Endothelial cell of umbilical vein (primary cell): ENCODE measurements at regions not wholly inside any gene's neighbourhood (a gene's known extent, or its start where the extent isn't known, plus 50 kb on each side); places are given as distances from the start of the nearest gene placed in this dataset.

ENCODE experiments used
- BruUV-seq: library from RNA; stranded (reverse); fragments of 400-500 nt; replicated peaks from 2 replicates; lab custom pipeline; 2021; lab: Mats Ljungman, UMichigan
- CTCF ChIA-PET: fragments of 300-600, 350-600 bp; sonication (Branson Sonifier 250); formaldehyde crosslinking; loops from one replicate; lab custom pipeline; 2021; ENCODE audit warnings: antibody characterized with exemption, inconsistent platforms; lab: Charles Lee
- POLR2A ChIA-PET: fragments of 300-600, 350-600 bp; sonication (Branson Sonifier 250); formaldehyde crosslinking; loops from one replicate; lab custom pipeline; 2021; ENCODE audit warnings: antibody characterized with exemption, inconsistent platforms; lab: Charles Lee
- DNase-seq: peaks from one replicate; pipeline ENCODE4 v3.0.0-alpha.2; 2011; ENCODE audit warnings: low read depth, low spot score
- FAIRE-seq: peaks from 2 replicates; lab custom pipeline; 2011; peaks lifted over from hg19 to GRCh38; lab: Jason Lieb, UNC
- H2AFZ ChIP-seq: 2 replicates; pipeline ENCODE4 v1.6.0; 2012; ENCODE audit warnings: low read depth, low read length, control low read depth, inconsistent platforms
- H3K27ac ChIP-seq: 2 replicates; pipeline ENCODE4 v1.5.1; 2011; ENCODE audit warnings: low read depth, mild to moderate bottlenecking, control low read depth, low read length, moderate library complexity; ENCODE audit not compliant: insufficient read depth
- H3K27me3 ChIP-seq, 2 experiments: 2 replicates each; pipeline versions ENCODE4 v1.6.0 to v1.6.1; 2011; ENCODE audit warnings: low read length in 2 of 2, mixed read lengths in 1 of 2; ENCODE audit not compliant: control insufficient read depth in 2 of 2, insufficient read depth in 2 of 2
- H3K36me3 ChIP-seq, 2 experiments: 2 replicates in 1 of 2; 3 replicates in 1 of 2; pipeline ENCODE4 v1.5.1; 2011; ENCODE audit warnings: low read length in 2 of 2, mild to moderate bottlenecking in 1 of 2, moderate library complexity in 1 of 2; ENCODE audit not compliant: control insufficient read depth in 2 of 2, insufficient read depth in 2 of 2; ENCODE audit errors: extremely low read depth in 1 of 2
- H3K4me1 ChIP-seq: 3 replicates; pipeline ENCODE4 v1.5.1; 2011; ENCODE audit warnings: mild to moderate bottlenecking, low read length; ENCODE audit not compliant: control insufficient read depth, insufficient read depth; ENCODE audit errors: extremely low read depth
- H3K4me2 ChIP-seq: 2 replicates; pipeline ENCODE4 v1.6.1; 2011; ENCODE audit warnings: low read length, control low read depth, mixed read lengths; ENCODE audit not compliant: insufficient read depth
- H3K4me3 ChIP-seq, 3 experiments: fragments of 200-600 bp in 1 of 3; sonication (generic), shearing (Covaris generic) in 1 of 3; replicated peaks in 1 of 3; 2 replicates each; pipeline ENCODE4 v1.5.1; 2011 to 2016; ENCODE audit warnings: control low read depth in 3 of 3, low read length in 3 of 3, mild to moderate bottlenecking in 2 of 3, inconsistent platforms in 1 of 3, low read depth in 1 of 3, moderate library complexity in 1 of 3; ENCODE audit not compliant: insufficient read depth in 1 of 3
- H3K79me2 ChIP-seq: 2 replicates; pipeline ENCODE4 v1.6.0; 2012; ENCODE audit warnings: low read length, inconsistent platforms; ENCODE audit not compliant: control insufficient read depth, insufficient read depth
- H3K9ac ChIP-seq: replicated peaks from 2 replicates; pipeline ENCODE3; 2011; ENCODE audit warnings: low read length, control low read depth; ENCODE audit not compliant: insufficient read depth; ENCODE audit errors: extremely low read depth
- H3K9me1 ChIP-seq: replicated peaks from 3 replicates; pipeline ENCODE4 v1.6.0; 2011; ENCODE audit warnings: mild to moderate bottlenecking, low read length; ENCODE audit not compliant: control insufficient read depth, insufficient read depth; ENCODE audit errors: extremely low read depth
- H3K9me3 ChIP-seq: replicated peaks from 2 replicates; pipeline ENCODE4 v1.5.1; 2012; ENCODE audit warnings: low read length, inconsistent platforms; ENCODE audit not compliant: control insufficient read depth, insufficient read depth
- H4K20me1 ChIP-seq: replicated peaks from 2 replicates; pipeline ENCODE3; 2011; ENCODE audit warnings: mild to moderate bottlenecking, low read length; ENCODE audit not compliant: control insufficient read depth, insufficient read depth; ENCODE audit errors: extremely low read depth
- EZH2 ChIP-seq: IDR thresholded peaks from 2 replicates; pipeline ENCODE4 v1.6.1; 2012; ENCODE audit warnings: borderline replicate concordance, low read depth, mild to moderate bottlenecking, moderate library complexity, low read length, inconsistent platforms; ENCODE audit not compliant: severe bottlenecking
- FOS ChIP-seq: IDR thresholded peaks from 2 replicates; pipeline ENCODE4 v1.6.1; 2011; ENCODE audit warnings: mild to moderate bottlenecking, low read length, moderate library complexity, borderline replicate concordance; ENCODE audit not compliant: insufficient read depth
- GATA2 ChIP-seq: IDR thresholded peaks from 2 replicates; pipeline ENCODE4 v1.7.0; 2011; ENCODE audit warnings: low read depth, mild to moderate bottlenecking, moderate library complexity, mixed read lengths, low read length; ENCODE audit not compliant: insufficient read length, insufficient read depth
- JUN ChIP-seq: IDR thresholded peaks from 2 replicates; pipeline ENCODE4 v1.6.1; 2011; ENCODE audit warnings: borderline replicate concordance, low read depth; ENCODE audit not compliant: insufficient read length, insufficient read depth
- MAX ChIP-seq: IDR thresholded peaks from 2 replicates; pipeline ENCODE4 v1.6.1; 2011; ENCODE audit not compliant: insufficient read depth, insufficient read length
- MYC ChIP-seq: IDR thresholded peaks from one replicate; pipeline ENCODE4 v1.6.1; 2011; ENCODE audit warnings: mild to moderate bottlenecking, low read depth, low read length
- POLR2A ChIP-seq: IDR thresholded peaks from 2 replicates; pipeline ENCODE4 v1.6.1; 2012; ENCODE audit warnings: low read depth, mild to moderate bottlenecking, control low read depth, low read length
- POLR2AphosphoS5 ChIP-seq: IDR thresholded peaks from 2 replicates; pipeline ENCODE4 v1.6.1; 2012; ENCODE audit warnings: low read depth, mild to moderate bottlenecking, control low read depth, low read length, moderate library complexity; ENCODE audit not compliant: insufficient read depth
- dilution Hi-C: fragments of 300-500 bp; cut with MboI; formaldehyde crosslinking; loops from one replicate; pipeline ENCODE4 v1.15.0; 2019; ENCODE audit warnings: low sequenced_read_pairs; ENCODE audit not compliant: extremely low pct_ligation_motif_present
- intact Hi-C: fragments of 100-400 bp; cut with micrococcal nuclease; formaldehyde crosslinking; loops from one replicate; pipeline ENCODE4 v1.10.0; 2022
- TF ChIP-seq, protein P1 (sequence below), 2 donors: IDR thresholded peaks; 1 replicate in 1 of 2; 2 replicates in 1 of 2; pipeline ENCODE4 v1.5.1; 2011; ENCODE audit warnings: low read length in 2 of 2, mild to moderate bottlenecking in 2 of 2, moderate library complexity in 2 of 2, control low read depth in 1 of 2, inconsistent platforms in 1 of 2, low read depth in 1 of 2; ENCODE audit not compliant: insufficient read depth in 1 of 2; ENCODE audit errors: extremely low read depth in 1 of 2

GRCh38 chr2:122027510-122028217 lies 272.2 kb downstream of the TSN start:
- no peak for FAIRE-seq

More at GRCh38 chr2:122027510-122028217, 272.2 kb downstream of the TSN start:
- BruUV-seq = no TSS peak
- DNase-seq = no peak
- no peaks in the 10 kb centered on the region for H4K20me1 ChIP-seq
- ChIA-PET CTCF (no interaction called here), POLR2A (no interaction called here)
- no peak overlapping the region for H3K4me3 ChIP-seq
- dilution Hi-C loops (no loop called here), intact Hi-C loops (no loop called here)
- H2AFZ ChIP-seq = no peak overlapping the region
- no peaks in the 10 kb centered on the region for H3K9me3 ChIP-seq
- H3K4me2 ChIP-seq = no peak overlapping the region
- H3K79me2 ChIP-seq = no peaks in the 10 kb centered on the region
- no peak for TF ChIP-seq EZH2
- TF ChIP-seq, protein P1, sequence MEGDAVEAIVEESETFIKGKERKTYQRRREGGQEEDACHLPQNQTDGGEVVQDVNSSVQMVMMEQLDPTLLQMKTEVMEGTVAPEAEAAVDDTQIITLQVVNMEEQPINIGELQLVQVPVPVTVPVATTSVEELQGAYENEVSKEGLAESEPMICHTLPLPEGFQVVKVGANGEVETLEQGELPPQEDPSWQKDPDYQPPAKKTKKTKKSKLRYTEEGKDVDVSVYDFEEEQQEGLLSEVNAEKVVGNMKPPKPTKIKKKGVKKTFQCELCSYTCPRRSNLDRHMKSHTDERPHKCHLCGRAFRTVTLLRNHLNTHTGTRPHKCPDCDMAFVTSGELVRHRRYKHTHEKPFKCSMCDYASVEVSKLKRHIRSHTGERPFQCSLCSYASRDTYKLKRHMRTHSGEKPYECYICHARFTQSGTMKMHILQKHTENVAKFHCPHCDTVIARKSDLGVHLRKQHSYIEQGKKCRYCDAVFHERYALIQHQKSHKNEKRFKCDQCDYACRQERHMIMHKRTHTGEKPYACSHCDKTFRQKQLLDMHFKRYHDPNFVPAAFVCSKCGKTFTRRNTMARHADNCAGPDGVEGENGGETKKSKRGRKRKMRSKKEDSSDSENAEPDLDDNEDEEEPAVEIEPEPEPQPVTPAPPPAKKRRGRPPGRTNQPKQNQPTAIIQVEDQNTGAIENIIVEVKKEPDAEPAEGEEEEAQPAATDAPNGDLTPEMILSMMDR (IDR thresholded peaks at IDR 0.05; ENCODE audit: extremely low read depth in 1 of 2, insufficient read depth in 1 of 2, low read depth in 1 of 2, low read length in 2 of 2) = no peak
- no peak for TF ChIP-seq JUN
- no peak for TF ChIP-seq POLR2A
- TF ChIP-seq FOS = no peak
- no peak for TF ChIP-seq MAX
- TF ChIP-seq POLR2AphosphoS5 = no peak
- TF ChIP-seq GATA2 = no peak
- no peak for TF ChIP-seq MYC
- no peaks in the 10 kb centered on the region for H3K27me3 ChIP-seq
- no peaks in the 10 kb centered on the region for H3K36me3 ChIP-seq
- H3K9ac ChIP-seq = no peak overlapping the region
- no peaks in the 10 kb centered on the region for H3K4me1 ChIP-seq
- no peak overlapping the region for H3K27ac ChIP-seq
- H3K9me1 ChIP-seq = no peaks in the 10 kb centered on the region
